ENCODE measurements at regions not wholly inside any gene's neighbourhood (a gene's known extent, or its start where the extent isn't known, plus 50 kb on each side); places are given as distances from the start of the nearest gene placed in this dataset.

GRCh38 chr6:74065705-74066104, 369.7 kb downstream of the CD109 start:
- Histone ChIP-seq H2AFZ (ENCODE audit: low read depth, low read length) (no peak overlapping the region), H3K27me3 (ENCODE audit: insufficient read depth, low read length) (no peaks in the 10 kb centered on the region), H3K27ac (ENCODE audit: low read depth, low read length) (no peak overlapping the region), H3K9me3 (ENCODE audit: insufficient read depth, low read depth, low read length) (no peaks in the 10 kb centered on the region), H3K36me3 (ENCODE audit: insufficient read depth, low read length) (no peaks in the 10 kb centered on the region), H3K4me3 (ENCODE audit: insufficient read depth, low read depth, low read length) (no peak overlapping the region), H3K9ac (ENCODE audit: low read length) (no peak overlapping the region), H3K4me2 (ENCODE audit: low read length) (no peak overlapping the region), H3K79me2 (ENCODE audit: insufficient read depth, low read length) (no peaks in the 10 kb centered on the region), H4K20me1 (ENCODE audit: insufficient read depth, low read length) (no peaks in the 10 kb centered on the region), H3K4me1 (ENCODE audit: insufficient read depth, low read length) (peaks cover 7% of the 10 kb centered on the region)
- H3K36me3 Mint-ChIP-seq (ENCODE audit: low read depth, unreplicated experiment) = no peaks in the 10 kb centered on the region
- H3K27me3 Mint-ChIP-seq (ENCODE audit: low read depth, unreplicated experiment) = no peaks in the 10 kb centered on the region
- peaks cover 17% of the 10 kb centered on the region for H3K4me1 Mint-ChIP-seq (ENCODE audit: low read depth, unreplicated experiment)
- H3K9me3 Mint-ChIP-seq (ENCODE audit: unreplicated experiment) = no peaks in the 10 kb centered on the region
- FAIRE-seq (no peak), DNase-seq (ENCODE audit: low read depth) (no peak)
- no peak overlapping the region for H3K4me3 Mint-ChIP-seq (ENCODE audit: unreplicated experiment)
- H3K27ac Mint-ChIP-seq (ENCODE audit: unreplicated experiment) = no peak overlapping the region
- no peak for TF ChIP-seq EZH2 (IDR thresholded peaks at IDR 0.05; ENCODE audit: insufficient read depth, low read length)
- TF ChIP-seq, protein P1, sequence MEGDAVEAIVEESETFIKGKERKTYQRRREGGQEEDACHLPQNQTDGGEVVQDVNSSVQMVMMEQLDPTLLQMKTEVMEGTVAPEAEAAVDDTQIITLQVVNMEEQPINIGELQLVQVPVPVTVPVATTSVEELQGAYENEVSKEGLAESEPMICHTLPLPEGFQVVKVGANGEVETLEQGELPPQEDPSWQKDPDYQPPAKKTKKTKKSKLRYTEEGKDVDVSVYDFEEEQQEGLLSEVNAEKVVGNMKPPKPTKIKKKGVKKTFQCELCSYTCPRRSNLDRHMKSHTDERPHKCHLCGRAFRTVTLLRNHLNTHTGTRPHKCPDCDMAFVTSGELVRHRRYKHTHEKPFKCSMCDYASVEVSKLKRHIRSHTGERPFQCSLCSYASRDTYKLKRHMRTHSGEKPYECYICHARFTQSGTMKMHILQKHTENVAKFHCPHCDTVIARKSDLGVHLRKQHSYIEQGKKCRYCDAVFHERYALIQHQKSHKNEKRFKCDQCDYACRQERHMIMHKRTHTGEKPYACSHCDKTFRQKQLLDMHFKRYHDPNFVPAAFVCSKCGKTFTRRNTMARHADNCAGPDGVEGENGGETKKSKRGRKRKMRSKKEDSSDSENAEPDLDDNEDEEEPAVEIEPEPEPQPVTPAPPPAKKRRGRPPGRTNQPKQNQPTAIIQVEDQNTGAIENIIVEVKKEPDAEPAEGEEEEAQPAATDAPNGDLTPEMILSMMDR (IDR thresholded peaks at IDR 0.05; ENCODE audit: insufficient read depth, low read depth, low read length) = no peak

GRCh38 chr6:74063391-74063790, 367.4 kb downstream of the CD109 start:
- peaks cover 6% of the 10 kb centered on the region for H3K4me1 Mint-ChIP-seq (ENCODE audit: low read depth, unreplicated experiment)
- Histone ChIP-seq H3K79me2 (ENCODE audit: insufficient read depth, low read length) (no peaks in the 10 kb centered on the region), H3K27me3 (ENCODE audit: insufficient read depth, low read length) (no peaks in the 10 kb centered on the region), H3K4me3 (ENCODE audit: insufficient read depth, low read depth, low read length) (no peak overlapping the region), H3K4me1 (ENCODE audit: insufficient read depth, low read length) (peaks cover 4% of the 10 kb centered on the region), H3K27ac (ENCODE audit: low read depth, low read length) (no peak overlapping the region), H3K36me3 (ENCODE audit: insufficient read depth, low read length) (no peaks in the 10 kb centered on the region), H3K4me2 (ENCODE audit: low read length) (no peak overlapping the region), H2AFZ (ENCODE audit: low read depth, low read length) (no peak overlapping the region), H4K20me1 (ENCODE audit: insufficient read depth, low read length) (no peaks in the 10 kb centered on the region), H3K9me3 (ENCODE audit: insufficient read depth, low read depth, low read length) (no peaks in the 10 kb centered on the region), H3K9ac (ENCODE audit: low read length) (no peak overlapping the region)
- no peak overlapping the region for H3K4me3 Mint-ChIP-seq (ENCODE audit: unreplicated experiment)
- no peak overlapping the region for H3K27ac Mint-ChIP-seq (ENCODE audit: unreplicated experiment)
- DNase-seq (ENCODE audit: low read depth) (no peak), FAIRE-seq (no peak)
- TF ChIP-seq EZH2 (IDR thresholded peaks at IDR 0.05; ENCODE audit: insufficient read depth, low read length) = no peak
- TF ChIP-seq, protein P1 (IDR thresholded peaks at IDR 0.05; ENCODE audit: insufficient read depth, low read depth, low read length) = no peak
- H3K27me3 Mint-ChIP-seq (ENCODE audit: low read depth, unreplicated experiment) = no peaks in the 10 kb centered on the region
- no peaks in the 10 kb centered on the region for H3K9me3 Mint-ChIP-seq (ENCODE audit: unreplicated experiment)
- H3K36me3 Mint-ChIP-seq (ENCODE audit: low read depth, unreplicated experiment) = no peaks in the 10 kb centered on the region

GRCh38 chr6:74061201-74061600, 365.2 kb downstream of the CD109 start:
- H3K27ac Mint-ChIP-seq (ENCODE audit: unreplicated experiment) = no peak overlapping the region
- no peak for FAIRE-seq

More at GRCh38 chr6:74061201-74061600, 365.2 kb downstream of the CD109 start:
- no peak overlapping the region for H3K27ac ChIP-seq (ENCODE audit: low read depth, low read length)
- H3K27me3 ChIP-seq (ENCODE audit: insufficient read depth, low read length) = no peaks in the 10 kb centered on the region
- Mint-ChIP-seq H3K36me3 (ENCODE audit: low read depth, unreplicated experiment) (no peaks in the 10 kb centered on the region), H3K27me3 (ENCODE audit: low read depth, unreplicated experiment) (no peaks in the 10 kb centered on the region), H3K4me3 (ENCODE audit: unreplicated experiment) (no peak overlapping the region), H3K9me3 (ENCODE audit: unreplicated experiment) (no peaks in the 10 kb centered on the region), H3K4me1 (ENCODE audit: low read depth, unreplicated experiment) (peaks cover under 1% of the 10 kb centered on the region)
- TF ChIP-seq, protein P1 (IDR thresholded peaks at IDR 0.05; ENCODE audit: insufficient read depth, low read depth, low read length) = no peak
- no peak for TF ChIP-seq EZH2 (IDR thresholded peaks at IDR 0.05; ENCODE audit: insufficient read depth, low read length)
- no peak overlapping the region for H3K4me2 ChIP-seq (ENCODE audit: low read length)
- H4K20me1 ChIP-seq (ENCODE audit: insufficient read depth, low read length) = no peaks in the 10 kb centered on the region
- no peaks in the 10 kb centered on the region for H3K36me3 ChIP-seq (ENCODE audit: insufficient read depth, low read length)
- H3K9me3 ChIP-seq (ENCODE audit: insufficient read depth, low read depth, low read length) = no peaks in the 10 kb centered on the region
- no peak for DNase-seq (ENCODE audit: low read depth)
- no peak overlapping the region for H3K9ac ChIP-seq (ENCODE audit: low read length)
- no peak overlapping the region for H3K4me3 ChIP-seq (ENCODE audit: insufficient read depth, low read depth, low read length)
- H2AFZ ChIP-seq (ENCODE audit: low read depth, low read length) = no peak overlapping the region
- H3K4me1 ChIP-seq (ENCODE audit: insufficient read depth, low read length) = peaks cover under 1% of the 10 kb centered on the region
- no peaks in the 10 kb centered on the region for H3K79me2 ChIP-seq (ENCODE audit: insufficient read depth, low read length)

All from astrocyte (in vitro differentiated cells and primary cell).